BLaER1 (cell line): ENCODE measurements at regions not wholly inside any gene's neighbourhood (a gene's known extent, or its start where the extent isn't known, plus 50 kb on each side); places are given as distances from the start of the nearest gene placed in this dataset.

Experiments used
- H3K27ac ChIP-seq: shearing (Covaris generic); formaldehyde crosslinking; 2 replicates; pipeline ENCODE4 v1.8.1; 2022
- H3K27me3 ChIP-seq: shearing (Covaris generic); formaldehyde crosslinking; 2 replicates; pipeline ENCODE4 v1.8.1; 2022
- H3K36me3 ChIP-seq: shearing (Covaris generic); formaldehyde crosslinking; 2 replicates; pipeline ENCODE4 v1.8.1; 2022
- H3K4me1 ChIP-seq: shearing (Covaris generic); formaldehyde crosslinking; 2 replicates; pipeline ENCODE4 v1.8.1; 2022
- H3K4me2 ChIP-seq: shearing (Covaris generic); formaldehyde crosslinking; 2 replicates; pipeline ENCODE4 v1.8.1; 2022
- H3K4me3 ChIP-seq: shearing (Covaris generic); formaldehyde crosslinking; 2 replicates; pipeline ENCODE4 v1.8.1; 2022
- H3K9ac ChIP-seq: shearing (Covaris generic); formaldehyde crosslinking; 2 replicates; pipeline ENCODE4 v1.8.1; 2022
- H3K9me3 ChIP-seq: shearing (Covaris generic); formaldehyde crosslinking; 2 replicates; pipeline ENCODE4 v1.8.1; 2022
- H4K20me1 ChIP-seq: shearing (Covaris generic); formaldehyde crosslinking; 2 replicates; pipeline ENCODE4 v1.8.1; 2022
- Cebpa-rat ChIP-seq: shearing (Covaris generic); IDR thresholded peaks from 2 replicates; pipeline ENCODE4 v1.8.1; 2022

DNA sequence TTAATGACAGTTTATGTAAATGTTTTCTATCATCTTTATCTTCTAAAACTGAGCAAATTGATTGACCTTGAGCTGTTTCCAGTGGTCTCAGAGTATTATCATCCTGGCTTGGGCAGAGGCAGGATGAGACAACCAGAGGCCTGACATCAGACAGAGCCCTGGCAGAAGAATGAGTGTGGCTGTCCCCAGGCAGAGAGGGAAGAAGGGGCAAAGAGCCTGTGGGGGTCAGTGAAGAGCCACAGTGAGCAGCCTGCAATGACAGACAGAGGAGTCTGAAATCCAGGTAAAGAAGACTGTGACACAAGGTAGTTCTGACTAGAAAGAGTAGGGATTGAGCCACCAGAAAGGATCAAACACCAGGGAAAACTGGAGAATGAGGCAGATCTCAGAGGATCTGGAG, 182.4 kb upstream of the ARSJ start:
- H3K9ac ChIP-seq: no peak overlapping the region
- no peaks in the 10 kb centered on the region for H4K20me1 ChIP-seq
- no peaks in the 10 kb centered on the region for H3K36me3 ChIP-seq
- H3K4me2 ChIP-seq: no peak overlapping the region
- H3K4me3 ChIP-seq: no peak overlapping the region
- H3K27ac ChIP-seq: no peak overlapping the region
- TF ChIP-seq Cebpa-rat: no peak
- no peaks in the 10 kb centered on the region for H3K4me1 ChIP-seq
- no peaks in the 10 kb centered on the region for H3K27me3 ChIP-seq
- H3K9me3 ChIP-seq: no peaks in the 10 kb centered on the region

DNA sequence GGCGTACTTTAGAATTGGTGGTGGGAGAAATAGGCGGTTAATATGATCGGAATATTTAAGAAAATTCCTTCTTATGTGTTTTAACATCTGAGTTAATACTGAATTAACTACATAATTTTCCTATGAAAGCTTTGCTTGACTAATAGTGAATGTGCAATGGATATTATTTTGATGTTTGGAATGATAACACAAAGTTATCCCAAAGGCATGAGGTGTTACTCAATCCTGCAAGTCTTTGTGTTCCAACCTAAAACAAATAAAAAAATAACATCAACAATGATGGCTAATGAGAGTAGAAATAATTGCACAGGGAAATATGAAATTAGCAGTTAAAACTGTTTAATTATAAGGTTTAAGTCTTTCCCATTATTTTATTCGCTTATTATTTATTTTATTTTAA, 183.6 kb upstream of the ARSJ start:
- no peaks in the 10 kb centered on the region for H3K27me3 ChIP-seq
- H3K27ac ChIP-seq: no peak overlapping the region
- H3K4me1 ChIP-seq: no peaks in the 10 kb centered on the region
- no peaks in the 10 kb centered on the region for H3K9me3 ChIP-seq
- no peaks in the 10 kb centered on the region for H4K20me1 ChIP-seq
- H3K4me2 ChIP-seq: no peak overlapping the region
- H3K4me3 ChIP-seq: no peak overlapping the region
- no peak overlapping the region for H3K9ac ChIP-seq
- no peak for TF ChIP-seq Cebpa-rat
- no peaks in the 10 kb centered on the region for H3K36me3 ChIP-seq

DNA sequence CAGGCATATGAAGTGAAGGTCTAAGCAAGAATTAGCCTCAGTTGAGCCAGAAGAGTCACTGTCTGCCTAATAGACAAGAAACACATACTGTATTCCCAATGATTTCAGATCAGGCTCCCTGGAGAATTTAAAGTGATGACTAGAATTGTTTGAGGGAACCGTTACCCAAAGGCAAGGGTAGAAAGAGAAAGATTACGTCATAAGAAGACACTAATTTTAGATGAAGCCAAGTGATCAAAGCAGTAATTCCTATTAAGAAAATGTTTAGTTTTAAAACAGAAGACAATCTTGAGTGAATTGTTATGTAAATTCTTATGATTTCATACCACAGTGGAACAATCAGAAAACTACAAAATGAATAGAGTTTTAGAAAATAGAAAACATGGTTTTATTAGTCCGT, 194.5 kb upstream of the ARSJ start:
- no peaks in the 10 kb centered on the region; the same call in 1 of the 2 replicates for H3K9me3 ChIP-seq
- H4K20me1 ChIP-seq: no peaks in the 10 kb centered on the region
- no peak overlapping the region for H3K27ac ChIP-seq
- H3K9ac ChIP-seq: no peak overlapping the region
- H3K4me1 ChIP-seq: no peaks in the 10 kb centered on the region
- H3K4me2 ChIP-seq: no peak overlapping the region
- H3K4me3 ChIP-seq: no peak overlapping the region
- no peaks in the 10 kb centered on the region for H3K27me3 ChIP-seq
- H3K36me3 ChIP-seq: no peaks in the 10 kb centered on the region
- TF ChIP-seq Cebpa-rat: no peak

DNA sequence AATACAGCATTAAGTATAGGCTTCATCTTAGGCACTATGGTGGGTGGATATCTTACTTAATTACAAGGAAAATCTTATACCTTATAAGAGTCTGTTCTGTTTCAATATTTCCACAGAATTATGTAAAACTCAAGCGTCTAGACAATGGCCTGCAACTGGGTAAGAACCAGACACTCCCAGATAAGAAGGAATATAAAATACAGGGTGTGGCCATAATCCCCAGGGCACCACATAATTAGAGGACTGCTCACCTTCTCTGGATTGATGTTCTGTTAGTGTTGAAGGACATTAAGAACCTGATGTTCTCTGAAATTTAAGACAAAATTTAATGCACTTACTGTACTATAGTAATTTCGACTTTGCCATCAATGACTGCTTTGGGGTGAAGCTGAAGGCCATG, 198.2 kb upstream of the ARSJ start:
- peaks cover 8% of the 10 kb centered on the region; the same call in 1 of the 2 replicates for H3K9me3 ChIP-seq
- H3K4me1 ChIP-seq: no peaks in the 10 kb centered on the region
- no peak overlapping the region for H3K9ac ChIP-seq
- H3K36me3 ChIP-seq: no peaks in the 10 kb centered on the region
- no peak overlapping the region for H3K4me2 ChIP-seq
- no peaks in the 10 kb centered on the region for H3K27me3 ChIP-seq
- no peak for TF ChIP-seq Cebpa-rat
- no peaks in the 10 kb centered on the region for H4K20me1 ChIP-seq
- no peak overlapping the region for H3K27ac ChIP-seq
- H3K4me3 ChIP-seq: no peak overlapping the region

DNA sequence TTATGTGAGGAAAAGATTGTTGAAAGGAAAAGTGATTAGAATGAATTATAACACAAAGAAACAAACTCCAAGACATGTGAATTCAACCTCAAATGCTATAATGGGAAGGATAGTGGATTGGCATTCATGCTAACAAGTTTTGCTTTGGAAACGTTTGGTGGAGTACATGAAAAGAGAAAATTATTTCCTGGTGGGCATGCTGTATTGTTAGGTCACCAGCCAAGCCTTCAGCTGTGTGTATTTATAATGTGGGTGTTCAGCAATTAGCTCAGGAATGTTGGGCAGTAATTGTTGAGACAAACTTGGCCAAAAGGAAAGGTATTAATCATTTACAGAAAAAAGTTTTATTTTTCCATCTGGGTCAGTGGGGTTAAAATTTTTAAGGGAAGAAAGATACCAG, 198.9 kb upstream of the ARSJ start:
- H3K9me3 ChIP-seq: peaks cover 16% of the 10 kb centered on the region

DNA sequence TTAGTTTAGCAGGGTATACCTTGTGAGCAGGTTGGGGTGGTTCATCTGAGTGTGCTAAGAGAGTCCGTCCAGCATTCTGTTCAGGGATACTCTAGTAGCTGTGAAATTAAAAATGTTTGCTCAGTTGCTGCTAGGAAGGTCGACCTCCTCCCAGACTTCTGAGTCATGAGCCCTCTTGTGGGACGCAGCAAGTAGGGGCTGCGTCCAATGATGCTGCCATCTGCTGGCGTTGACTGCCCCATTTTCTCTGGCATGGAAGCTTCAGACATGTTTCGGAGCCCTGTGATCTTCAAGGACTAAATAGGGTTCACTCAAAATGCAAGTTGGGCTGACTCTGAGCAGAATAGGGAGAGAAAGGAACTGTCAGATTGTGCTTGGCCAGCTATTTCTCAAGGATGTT, 201.0 kb upstream of the ARSJ start:
- Histone ChIP-seq H3K27ac (no peak overlapping the region), H3K27me3 (no peaks in the 10 kb centered on the region), H3K4me1 (no peaks in the 10 kb centered on the region), H3K4me3 (no peak overlapping the region), H3K4me2 (no peak overlapping the region), H3K9me3 (peaks cover 17% of the 10 kb centered on the region), H3K36me3 (no peaks in the 10 kb centered on the region), H3K9ac (no peak overlapping the region), H4K20me1 (no peaks in the 10 kb centered on the region)
- TF ChIP-seq Cebpa-rat: no peak

More for the DNA sequence above, 198.9 kb upstream of the ARSJ start:
- Histone ChIP-seq H3K4me2 (no peak overlapping the region), H3K27me3 (no peaks in the 10 kb centered on the region), H4K20me1 (no peaks in the 10 kb centered on the region), H3K36me3 (no peaks in the 10 kb centered on the region), H3K9ac (no peak overlapping the region), H3K4me1 (no peaks in the 10 kb centered on the region), H3K27ac (no peak overlapping the region), H3K4me3 (no peak overlapping the region)
- TF ChIP-seq Cebpa-rat: no peak

DNA sequence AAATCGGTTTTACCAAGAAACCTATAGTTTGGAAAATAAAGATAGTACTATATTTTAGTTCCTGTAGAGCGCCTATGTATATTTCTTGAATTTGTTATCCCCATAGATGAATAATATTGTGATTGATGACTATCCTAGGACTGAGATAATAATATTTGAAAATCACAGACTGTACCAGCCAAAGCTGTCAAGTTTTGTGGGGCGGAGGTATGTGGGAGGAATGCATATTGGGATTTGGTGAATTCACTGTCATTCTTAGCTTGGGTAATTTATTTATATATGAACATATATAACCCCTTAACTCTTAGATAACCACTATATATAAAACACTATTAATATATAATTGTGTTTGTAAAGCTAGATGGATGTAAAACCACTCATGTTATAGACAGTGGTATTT, 205.5 kb upstream of the ARSJ start:
- Histone ChIP-seq H3K27me3 (no peaks in the 10 kb centered on the region), H3K36me3 (no peaks in the 10 kb centered on the region), H3K4me1 (no peaks in the 10 kb centered on the region), H3K27ac (no peak overlapping the region), H4K20me1 (no peaks in the 10 kb centered on the region), H3K9me3 (peaks cover 17% of the 10 kb centered on the region), H3K4me3 (no peak overlapping the region), H3K9ac (no peak overlapping the region), H3K4me2 (no peak overlapping the region)
- TF ChIP-seq Cebpa-rat: no peak

DNA sequence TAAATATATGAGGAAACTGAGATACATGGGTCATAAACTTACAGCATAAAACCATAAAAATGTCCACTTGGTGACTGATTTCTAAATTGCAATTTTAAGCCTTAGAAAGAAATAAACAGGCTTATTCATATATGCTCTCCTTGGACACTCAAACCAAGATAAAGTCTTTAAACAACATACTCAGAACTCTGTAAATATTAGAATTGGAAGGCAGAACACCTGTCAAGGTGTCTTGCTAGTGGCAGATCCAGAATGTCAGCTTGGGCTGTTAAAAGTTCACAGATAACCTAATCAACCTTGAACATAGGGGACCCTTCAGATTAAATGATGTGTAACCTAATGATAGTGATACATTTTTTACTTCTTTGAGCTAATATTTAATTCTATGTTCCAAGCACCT, 208.1 kb upstream of the ARSJ start:
- no peaks in the 10 kb centered on the region for H3K36me3 ChIP-seq
- TF ChIP-seq Cebpa-rat: no peak
- H3K4me3 ChIP-seq: no peak overlapping the region
- no peaks in the 10 kb centered on the region for H4K20me1 ChIP-seq
- no peaks in the 10 kb centered on the region for H3K4me1 ChIP-seq
- peaks cover 10% of the 10 kb centered on the region for H3K9me3 ChIP-seq
- H3K27ac ChIP-seq: no peak overlapping the region
- no peak overlapping the region for H3K4me2 ChIP-seq
- H3K27me3 ChIP-seq: no peaks in the 10 kb centered on the region
- no peak overlapping the region for H3K9ac ChIP-seq

DNA sequence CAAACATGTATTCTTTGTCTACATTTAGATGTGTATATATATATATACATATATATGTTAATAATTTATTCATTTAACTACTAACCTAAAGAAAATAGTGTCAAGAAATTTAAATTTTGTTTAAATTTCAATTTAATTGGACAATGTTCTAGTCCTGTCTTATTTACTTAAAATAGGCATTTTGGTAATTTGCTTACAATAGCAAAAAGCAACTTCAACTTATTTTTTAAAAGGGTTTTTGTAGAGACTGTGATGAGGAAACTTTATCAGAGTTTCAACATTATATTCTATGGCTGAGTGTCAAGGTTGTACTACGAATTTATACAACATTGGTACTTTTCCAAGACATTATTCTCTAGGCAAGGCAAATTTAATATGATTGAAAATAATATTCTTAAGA, 212.0 kb upstream of the ARSJ start:
- Histone ChIP-seq H3K4me3 (no peak overlapping the region), H3K36me3 (no peaks in the 10 kb centered on the region), H3K4me2 (no peak overlapping the region), H3K4me1 (no peaks in the 10 kb centered on the region), H3K27ac (no peak overlapping the region), H4K20me1 (no peaks in the 10 kb centered on the region), H3K9me3 (no peaks in the 10 kb centered on the region), H3K9ac (no peak overlapping the region), H3K27me3 (no peaks in the 10 kb centered on the region)
- TF ChIP-seq Cebpa-rat: no peak

DNA sequence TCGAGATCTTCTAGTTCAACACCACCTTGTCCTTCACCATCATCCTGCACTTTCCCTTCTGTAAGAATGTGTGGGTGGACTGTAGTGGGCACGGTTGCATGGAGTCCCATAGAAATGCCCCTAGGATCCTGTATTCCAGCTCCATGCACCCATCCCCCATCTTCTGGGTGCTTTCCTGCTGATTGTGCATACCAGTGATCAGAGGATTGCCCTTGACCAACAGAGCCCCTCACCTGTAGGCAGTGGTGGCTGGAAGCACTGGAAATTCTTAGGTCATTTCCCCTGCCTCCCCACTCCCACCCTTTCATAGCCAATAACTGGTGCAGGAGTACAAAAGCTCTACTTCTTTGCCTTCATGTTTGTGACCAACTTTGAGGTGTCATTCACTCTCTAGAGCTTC, 213.4 kb upstream of the ARSJ start:
- no peak overlapping the region for H3K9ac ChIP-seq
- no peak overlapping the region for H3K27ac ChIP-seq
- no peaks in the 10 kb centered on the region for H3K27me3 ChIP-seq
- no peaks in the 10 kb centered on the region for H4K20me1 ChIP-seq
- no peaks in the 10 kb centered on the region for H3K9me3 ChIP-seq
- H3K4me3 ChIP-seq: no peak overlapping the region
- TF ChIP-seq Cebpa-rat: no peak
- H3K36me3 ChIP-seq: no peaks in the 10 kb centered on the region
- H3K4me2 ChIP-seq: no peak overlapping the region
- H3K4me1 ChIP-seq: no peaks in the 10 kb centered on the region

DNA sequence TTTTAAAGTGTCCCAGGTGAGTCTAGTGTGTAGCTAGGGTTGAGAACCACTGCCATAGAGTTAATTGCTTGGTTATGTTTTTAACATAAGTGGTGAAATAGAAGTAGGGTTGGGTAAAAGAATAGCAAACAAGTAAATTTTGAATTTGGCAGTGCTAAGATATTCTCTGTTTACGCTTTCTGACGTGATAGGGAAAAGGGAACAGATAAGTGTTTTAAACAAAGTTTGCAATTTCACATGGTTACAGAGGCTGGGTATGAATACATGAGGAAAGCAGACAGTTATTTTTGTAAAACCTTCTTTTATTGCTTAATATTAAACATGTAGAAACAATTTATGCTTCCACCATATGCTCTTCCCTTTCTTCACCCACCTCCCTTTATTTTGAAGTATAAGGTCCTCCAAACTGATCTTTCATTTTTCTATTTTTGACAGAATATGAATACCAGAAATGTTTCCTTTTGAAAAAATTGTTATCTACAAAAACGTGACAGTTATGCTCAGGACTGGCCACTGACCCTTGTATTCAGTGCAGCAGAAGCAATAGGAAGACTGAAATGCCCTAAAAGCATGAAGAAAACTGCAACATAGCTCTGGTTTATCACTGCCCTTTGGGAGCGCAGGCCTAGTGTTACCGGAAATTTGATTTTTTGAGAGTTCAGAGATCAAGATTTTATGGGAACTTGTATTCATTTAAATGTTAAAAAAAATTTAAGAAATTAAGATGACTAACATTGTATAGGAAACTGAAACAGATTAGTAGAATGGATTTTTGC, 214.4 kb upstream of the ARSJ start:
- H3K36me3 ChIP-seq: no peaks in the 10 kb centered on the region
- no peak for TF ChIP-seq Cebpa-rat

More for the DNA sequence above, 214.4 kb upstream of the ARSJ start:
- no peaks in the 10 kb centered on the region for H3K27me3 ChIP-seq
- no peaks in the 10 kb centered on the region for H4K20me1 ChIP-seq
- no peaks in the 10 kb centered on the region for H3K9me3 ChIP-seq
- H3K9ac ChIP-seq: no peak overlapping the region
- H3K4me3 ChIP-seq: no peak overlapping the region
- no peak overlapping the region for H3K4me2 ChIP-seq
- no peaks in the 10 kb centered on the region for H3K4me1 ChIP-seq
- no peak overlapping the region for H3K27ac ChIP-seq
